Mesendoderm (in vitro differentiated cells): ENCODE measurements at regions not wholly inside any gene's neighbourhood (a gene's known extent, or its start where the extent isn't known, plus 50 kb on each side); places are given as distances from the start of the nearest gene placed in this dataset.

Experiments
- DNase-seq: peaks from one replicate; pipeline ENCODE4 v3.0.0; 2013
- H2AK5ac ChIP-seq: 2 replicates; pipeline ENCODE4 v1.6.1; 2013; ENCODE audit warnings: low read length, inconsistent platforms
- H2BK120ac ChIP-seq: 2 replicates; pipeline ENCODE4 v1.6.1; 2013; ENCODE audit warnings: low read depth, mild to moderate bottlenecking, low read length, moderate library complexity, mixed read lengths
- H2BK15ac ChIP-seq: replicated peaks from 2 replicates; pipeline ENCODE4 v1.6.1; 2013; ENCODE audit warnings: low read depth, mild to moderate bottlenecking, moderate library complexity
- H2BK5ac ChIP-seq: 2 replicates; pipeline ENCODE4 v1.6.1; 2013; ENCODE audit warnings: low read length, inconsistent platforms
- H3K18ac ChIP-seq: 2 replicates; pipeline ENCODE4 v1.6.1; 2013; ENCODE audit warnings: mild to moderate bottlenecking, low read length, mixed read lengths
- H3K23ac ChIP-seq: one replicate; pipeline ENCODE4 v1.6.1; 2013; ENCODE audit warnings: low read length
- H3K27ac ChIP-seq: 2 replicates; pipeline ENCODE4 v1.5.1; 2013; ENCODE audit warnings: low read depth, mild to moderate bottlenecking, inconsistent platforms, low read length, moderate library complexity
- H3K27me3 ChIP-seq: 2 replicates; pipeline ENCODE4 v1.6.1; 2013; ENCODE audit warnings: low read length, control low read depth, mild to moderate bottlenecking, inconsistent platforms; ENCODE audit not compliant: insufficient read depth, poor library complexity
- H3K36me3 ChIP-seq: 2 replicates; pipeline ENCODE4 v1.6.1; 2013; ENCODE audit warnings: low read length, inconsistent platforms; ENCODE audit not compliant: control insufficient read depth, insufficient read depth
- H3K4ac ChIP-seq: one replicate; pipeline ENCODE4 v1.6.1; 2013; ENCODE audit warnings: low read depth, mild to moderate bottlenecking, low read length, moderate library complexity
- H3K4me1 ChIP-seq: 2 replicates; pipeline ENCODE4 v1.6.1; 2013; ENCODE audit warnings: low read depth, low read length, inconsistent platforms; ENCODE audit not compliant: control insufficient read depth
- H3K4me2 ChIP-seq: 2 replicates; pipeline ENCODE4 v1.6.1; 2013; ENCODE audit warnings: low read length
- H3K4me3 ChIP-seq: 2 replicates; pipeline ENCODE4 v1.5.1; 2013; ENCODE audit warnings: mild to moderate bottlenecking, low read length
- H3K56ac ChIP-seq: one replicate; pipeline ENCODE4 v1.6.1; 2013; ENCODE audit warnings: low read length
- H3K79me1 ChIP-seq: 2 replicates; pipeline ENCODE4 v1.6.1; 2013; ENCODE audit warnings: low read length, inconsistent platforms
- H3K79me2 ChIP-seq: 2 replicates; pipeline ENCODE4 v1.6.1; 2013; ENCODE audit warnings: mild to moderate bottlenecking, low read length; ENCODE audit not compliant: control insufficient read depth, insufficient read depth
- H3K9ac ChIP-seq: 2 replicates; pipeline ENCODE4 v1.6.1; 2013; ENCODE audit warnings: low read length, inconsistent platforms
- H4K5ac ChIP-seq: one replicate; pipeline ENCODE4 v1.6.1; 2013; ENCODE audit warnings: low read length
- H4K8ac ChIP-seq: one replicate; pipeline ENCODE4 v1.6.1; 2013; ENCODE audit warnings: low read depth, mild to moderate bottlenecking, control low read depth, low read length, moderate library complexity
- WGBS: extraction: QIAGEN DNeasy Blood & Tissue Kit; methylation state at CpG from one replicate; pipeline ENCODE4 v1.1.7; 2013; ENCODE audit warnings: low lambda C conversion rate, missing lambda C conversion rate; ENCODE audit not compliant: insufficient coverage; ENCODE audit errors: extremely low coverage; 5-methylcytosine and 5-hydroxymethylcytosine counted together

- Histone ChIP-seq H2BK5ac (no peak overlapping the region), H4K5ac (no peak overlapping the region), H3K79me1 (no peaks in the 10 kb centered on the region), H2BK120ac (no peak overlapping the region), H3K9ac (no peak overlapping the region), H3K4me2 (no peak overlapping the region), H3K18ac (no peak overlapping the region), H3K79me2 (no peaks in the 10 kb centered on the region), H3K4me1 (peaks cover 2% of the 10 kb centered on the region), H3K56ac (no peak overlapping the region), H3K27ac (no peak overlapping the region), H3K4ac (no peak overlapping the region), H3K4me3 (no peak overlapping the region), H3K36me3 (no peaks in the 10 kb centered on the region), H2AK5ac (no peak overlapping the region), H3K27me3 (no peaks in the 10 kb centered on the region), H4K8ac (no peak overlapping the region), H2BK15ac (no peak overlapping the region), H3K23ac (no peak overlapping the region)
- no CpG with 5 or more reads among the region's 11 CpGs for WGBS
- peak; percentile 60 for DNase-seq
Measured at GRCh38 chr12:24554612-24555295, 394.1 kb downstream of the BCAT1 start.

- no peak overlapping the region for H3K56ac ChIP-seq
- H4K5ac ChIP-seq: no peak overlapping the region
- H3K79me1 ChIP-seq: no peaks in the 10 kb centered on the region
- H3K27ac ChIP-seq: no peak overlapping the region
- peaks cover 2% of the 10 kb centered on the region for H3K4me1 ChIP-seq
- no peak overlapping the region for H3K23ac ChIP-seq
- H3K36me3 ChIP-seq: no peaks in the 10 kb centered on the region
- H4K8ac ChIP-seq: no peak overlapping the region
- H3K27me3 ChIP-seq: no peaks in the 10 kb centered on the region
- no peak overlapping the region for H3K4me2 ChIP-seq
- H3K9ac ChIP-seq: no peak overlapping the region
- DNase-seq: no peak
- no CpG with 5 or more reads among the region's 3 CpGs for WGBS
- no peak overlapping the region for H3K4me3 ChIP-seq
- H3K79me2 ChIP-seq: no peaks in the 10 kb centered on the region
- no peak overlapping the region for H2AK5ac ChIP-seq
- H3K18ac ChIP-seq: no peak overlapping the region
- no peak overlapping the region for H2BK5ac ChIP-seq
- H2BK120ac ChIP-seq: no peak overlapping the region
- no peak overlapping the region for H2BK15ac ChIP-seq
- H3K4ac ChIP-seq: no peak overlapping the region
Measured at GRCh38 chr12:24553259-24553658, 395.6 kb downstream of the BCAT1 start.

- no peak overlapping the region for H3K56ac ChIP-seq
Measured at GRCh38 chr12:24551163-24551786, 397.6 kb downstream of the BCAT1 start.

GRCh38 chr12:24550609-24551008 lies 398.3 kb downstream of the BCAT1 start:
- H2BK5ac ChIP-seq: no peak overlapping the region
- H3K4me3 ChIP-seq: no peak overlapping the region
- H3K4me2 ChIP-seq: no peak overlapping the region
- no peak overlapping the region for H3K27ac ChIP-seq
- DNase-seq: no peak
- H3K23ac ChIP-seq: no peak overlapping the region
- H3K18ac ChIP-seq: no peak overlapping the region
- no peak overlapping the region for H2BK120ac ChIP-seq
- no peak overlapping the region for H4K8ac ChIP-seq
- H3K56ac ChIP-seq: no peak overlapping the region
- H3K4me1 ChIP-seq: peaks cover 2% of the 10 kb centered on the region
- H3K4ac ChIP-seq: no peak overlapping the region
- H3K9ac ChIP-seq: no peak overlapping the region
- H3K79me1 ChIP-seq: no peaks in the 10 kb centered on the region
- no peaks in the 10 kb centered on the region for H3K79me2 ChIP-seq
- no CpG with 5 or more reads among the region's 1 CpG for WGBS
- no peak overlapping the region for H2BK15ac ChIP-seq
- no peak overlapping the region for H2AK5ac ChIP-seq
- H3K27me3 ChIP-seq: no peaks in the 10 kb centered on the region
- no peak overlapping the region for H4K5ac ChIP-seq
- no peaks in the 10 kb centered on the region for H3K36me3 ChIP-seq

More at GRCh38 chr12:24551163-24551786, 397.6 kb downstream of the BCAT1 start:
- no peaks in the 10 kb centered on the region for H3K79me2 ChIP-seq
- peaks cover 2% of the 10 kb centered on the region for H3K4me1 ChIP-seq
- H3K9ac ChIP-seq: no peak overlapping the region
- H3K36me3 ChIP-seq: no peaks in the 10 kb centered on the region
- no peak overlapping the region for H2BK120ac ChIP-seq
- no peak overlapping the region for H3K18ac ChIP-seq
- H3K27me3 ChIP-seq: no peaks in the 10 kb centered on the region
- H3K4ac ChIP-seq: no peak overlapping the region
- H2BK15ac ChIP-seq: no peak overlapping the region
- no peak overlapping the region for H2AK5ac ChIP-seq
- DNase-seq: no peak
- H3K27ac ChIP-seq: no peak overlapping the region
- no peak overlapping the region for H4K5ac ChIP-seq
- WGBS: no CpG with 5 or more reads among the region's 10 CpGs
- no peaks in the 10 kb centered on the region for H3K79me1 ChIP-seq
- H2BK5ac ChIP-seq: no peak overlapping the region
- no peak overlapping the region for H3K23ac ChIP-seq
- H3K4me2 ChIP-seq: no peak overlapping the region
- no peak overlapping the region for H4K8ac ChIP-seq
- H3K4me3 ChIP-seq: no peak overlapping the region

- H3K23ac ChIP-seq: no peak overlapping the region
- H2BK120ac ChIP-seq: no peak overlapping the region
- no peak for DNase-seq
- H3K27me3 ChIP-seq: no peaks in the 10 kb centered on the region
- no peak overlapping the region for H3K4ac ChIP-seq
- H3K18ac ChIP-seq: no peak overlapping the region
- H2BK5ac ChIP-seq: no peak overlapping the region
- no peak overlapping the region for H4K8ac ChIP-seq
- H2BK15ac ChIP-seq: no peak overlapping the region
- no CpG with 5 or more reads among the region's 2 CpGs for WGBS
- H3K79me2 ChIP-seq: no peaks in the 10 kb centered on the region
- H3K79me1 ChIP-seq: no peaks in the 10 kb centered on the region
- no peak overlapping the region for H3K56ac ChIP-seq
- no peaks in the 10 kb centered on the region for H3K36me3 ChIP-seq
- no peak overlapping the region for H2AK5ac ChIP-seq
- H4K5ac ChIP-seq: no peak overlapping the region
- no peak overlapping the region for H3K27ac ChIP-seq
- no peaks in the 10 kb centered on the region for H3K4me1 ChIP-seq
- H3K9ac ChIP-seq: no peak overlapping the region
- H3K4me3 ChIP-seq: no peak overlapping the region
- H3K4me2 ChIP-seq: no peak overlapping the region
Measured at GRCh38 chr12:24546661-24547060, 402.2 kb downstream of the BCAT1 start.
